ENCODE measurements at regions not wholly inside any gene's neighbourhood (a gene's known extent, or its start where the extent isn't known, plus 50 kb on each side); places are given as distances from the start of the nearest gene placed in this dataset.

GRCh38 chr11:128338811-128339210, 248.5 kb downstream of the ETS1 start:
- no peak overlapping the region for H3K4me2 ChIP-seq (ENCODE audit: low read length)
- no peak overlapping the region for H2AFZ ChIP-seq (ENCODE audit: low read depth, low read length)
- H3K27me3 ChIP-seq (ENCODE audit: insufficient read depth, low read depth, low read length) = no peaks in the 10 kb centered on the region
- no peaks in the 10 kb centered on the region for H3K36me3 ChIP-seq (ENCODE audit: insufficient read depth, low read length)
- no peak overlapping the region for H3K9ac ChIP-seq (ENCODE audit: low read length)
- no peaks in the 10 kb centered on the region for H3K79me2 ChIP-seq (replicated peaks; ENCODE audit: insufficient read depth, low read length)
- H3K27ac ChIP-seq (ENCODE audit: low read length) = no peak overlapping the region
- H3F3A ChIP-seq (ENCODE audit: insufficient read depth, low read length, poor library complexity, severe bottlenecking) = no peaks in the 10 kb centered on the region
- H4K20me1 ChIP-seq (ENCODE audit: insufficient read depth) = no peaks in the 10 kb centered on the region
- H3K4me3 ChIP-seq (ENCODE audit: low read length) = no peak overlapping the region
- no peaks in the 10 kb centered on the region for H3K9me3 ChIP-seq (ENCODE audit: low read length)
- TF ChIP-seq SMC3 (conservative IDR thresholded peaks at IDR 0.05; ENCODE audit: poor library complexity) = no peak
- no peak for TF ChIP-seq MXI1 (conservative IDR thresholded peaks at IDR 0.05; ENCODE audit: poor library complexity, severe bottlenecking)
- no peak for TF ChIP-seq EP300 (conservative IDR thresholded peaks at IDR 0.05; ENCODE audit: poor library complexity, severe bottlenecking)
- TF ChIP-seq POLR2AphosphoS5 (IDR thresholded peaks at IDR 0.05) = no peak
- TF ChIP-seq CTCF (IDR thresholded peaks at IDR 0.05; ENCODE audit: poor library complexity, severe bottlenecking) = no peak
- no peaks in the 10 kb centered on the region for H3K9me2 ChIP-seq (ENCODE audit: insufficient read depth, low read length)

GRCh38 chr11:128336203-128336602, 251.2 kb downstream of the ETS1 start:
- Histone ChIP-seq H3K36me3 (ENCODE audit: insufficient read depth, low read length) (no peaks in the 10 kb centered on the region), H4K20me1 (ENCODE audit: insufficient read depth) (no peaks in the 10 kb centered on the region), H3K79me2 (replicated peaks; ENCODE audit: insufficient read depth, low read length) (no peaks in the 10 kb centered on the region), H3K27me3 (ENCODE audit: insufficient read depth, low read depth, low read length) (no peaks in the 10 kb centered on the region), H3F3A (ENCODE audit: insufficient read depth, low read length, poor library complexity, severe bottlenecking) (no peaks in the 10 kb centered on the region), H3K27ac (ENCODE audit: low read length) (no peak overlapping the region), H3K4me3 (ENCODE audit: low read length) (no peak overlapping the region), H2AFZ (ENCODE audit: low read depth, low read length) (no peak overlapping the region), H3K9me3 (ENCODE audit: low read length) (no peaks in the 10 kb centered on the region), H3K9ac (ENCODE audit: low read length) (no peak overlapping the region), H3K9me2 (ENCODE audit: insufficient read depth, low read length) (no peaks in the 10 kb centered on the region), H3K4me2 (ENCODE audit: low read length) (no peak overlapping the region)
- TF ChIP-seq MXI1 (conservative IDR thresholded peaks at IDR 0.05; ENCODE audit: poor library complexity, severe bottlenecking) (no peak), REST (IDR thresholded peaks at IDR 0.05; ENCODE audit: borderline replicate concordance) (no peak), RAD21 (conservative IDR thresholded peaks at IDR 0.05) (no peak), SMC3 (conservative IDR thresholded peaks at IDR 0.05; ENCODE audit: poor library complexity) (no peak), TAF1 (IDR thresholded peaks at IDR 0.05; ENCODE audit: low read depth) (no peak), EZH2 (IDR thresholded peaks at IDR 0.05; ENCODE audit: borderline replicate concordance, insufficient read depth, low read length, poor library complexity, severe bottlenecking) (no peak), POLR2AphosphoS5 (IDR thresholded peaks at IDR 0.05) (no peak), CTCF (IDR thresholded peaks at IDR 0.05; ENCODE audit: poor library complexity, severe bottlenecking) (no peak), EP300 (conservative IDR thresholded peaks at IDR 0.05; ENCODE audit: poor library complexity, severe bottlenecking) (no peak)
